ENCODE measurements at regions not wholly inside any gene's neighbourhood (a gene's known extent, or its start where the extent isn't known, plus 50 kb on each side); places are given as distances from the start of the nearest gene placed in this dataset.

- TF ChIP-seq ELF4 (IDR thresholded peaks at IDR 0.05): no peak
- TF ChIP-seq ARNT (IDR thresholded peaks at IDR 0.05): no peak
- TF ChIP-seq PKNOX1 (IDR thresholded peaks at IDR 0.05): no peak
- no peak for TF ChIP-seq FOXA1 (IDR thresholded peaks at IDR 0.05)
- no peak for TF ChIP-seq SP1 (IDR thresholded peaks at IDR 0.05)
- no peak for TF ChIP-seq HDGF (IDR thresholded peaks at IDR 0.05; ENCODE audit: borderline replicate concordance)
- TF ChIP-seq FOXM1 (IDR thresholded peaks at IDR 0.05; ENCODE audit: borderline replicate concordance): no peak
- TF ChIP-seq SUZ12 (IDR thresholded peaks at IDR 0.05): no peak
- no peak for TF ChIP-seq BHLHE40 (IDR thresholded peaks at IDR 0.05; ENCODE audit: borderline replicate concordance)
- TF ChIP-seq TARDBP (IDR thresholded peaks at IDR 0.05): no peak
Observed at GRCh38 chr18:40407909-40408308, 1547.1 kb upstream of the PIK3C3 start.

Measured in HEK293T (cell line).